HK-2 (cell line): ENCODE measurements at regions not wholly inside any gene's neighbourhood (a gene's known extent, or its start where the extent isn't known, plus 50 kb on each side); places are given as distances from the start of the nearest gene placed in this dataset.
A peak's percentile ranks its signal among the peaks of the same experiment; 100 is the strongest.

Experiments used
- DNase-seq: peaks from one replicate; pipeline ENCODE4 v3.0.0-alpha.2; 2018; ENCODE audit not compliant: unreplicated experiment

DNA sequence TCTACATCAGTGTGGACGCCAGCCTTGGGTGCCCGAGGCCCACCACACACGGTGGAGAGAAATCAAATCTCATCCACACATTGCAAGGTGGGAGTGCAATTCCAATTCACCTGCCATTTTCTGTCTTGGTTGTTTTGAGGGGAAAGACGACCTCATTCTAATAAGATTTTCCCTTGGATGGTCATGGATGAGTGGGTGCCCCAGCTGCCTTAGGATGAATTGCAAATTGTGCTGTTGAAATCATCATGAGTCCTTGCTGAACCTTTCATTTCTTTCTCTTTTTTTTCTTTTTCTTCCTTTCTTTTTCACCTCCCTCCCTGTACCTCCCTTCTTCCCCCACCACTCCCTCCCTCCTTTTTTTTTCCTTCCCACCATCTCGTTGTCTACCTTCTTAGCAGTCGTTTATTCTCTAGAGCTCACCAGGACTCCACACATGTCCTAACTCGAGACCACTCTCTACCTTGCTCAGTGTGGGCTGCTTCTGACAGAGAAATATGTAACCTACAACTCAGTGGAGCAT, 266.9 kb upstream of the NFE2L3 start:
- DNase-seq = no peak

DNA sequence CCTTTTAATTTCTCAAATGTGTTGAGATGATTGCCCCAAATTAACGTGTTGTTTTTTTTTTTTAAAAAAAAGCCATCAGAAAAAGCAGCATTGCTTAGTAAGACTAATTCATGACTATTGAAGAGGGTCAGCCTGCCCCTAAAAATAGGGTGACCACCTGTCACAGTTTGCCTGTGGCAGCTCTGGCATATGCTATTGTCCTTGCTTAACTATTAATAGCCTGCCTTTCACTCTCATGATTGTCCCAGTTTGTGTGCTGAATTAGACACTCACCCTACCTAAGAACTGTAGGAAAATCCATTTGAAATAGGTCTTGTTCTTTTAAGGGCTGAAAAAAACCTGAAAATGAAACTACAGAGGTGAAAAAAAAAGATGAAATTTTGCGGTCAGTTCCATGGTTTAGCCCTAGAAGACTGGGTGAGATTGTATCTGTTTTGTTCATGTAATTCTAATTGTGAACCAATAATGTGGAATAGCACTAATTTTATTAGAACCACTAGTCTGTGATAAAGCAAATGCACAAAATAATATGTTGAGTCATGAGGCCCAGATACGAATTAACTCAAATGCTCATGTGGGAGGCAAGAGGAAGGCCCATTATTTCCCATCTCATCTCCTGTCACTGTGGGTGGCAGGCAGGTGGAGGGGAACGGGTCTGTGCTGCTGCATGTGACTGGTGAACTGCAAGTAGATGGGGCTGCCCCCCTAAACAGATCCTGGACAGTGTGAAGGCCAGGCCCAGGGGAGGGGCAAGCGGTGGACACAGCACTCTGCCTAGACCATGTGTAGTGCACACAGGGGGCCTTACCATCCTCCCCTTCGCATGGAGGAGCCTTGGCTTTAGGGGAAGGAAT, 265.4 kb upstream of the NFE2L3 start:
- no peak for DNase-seq

DNA sequence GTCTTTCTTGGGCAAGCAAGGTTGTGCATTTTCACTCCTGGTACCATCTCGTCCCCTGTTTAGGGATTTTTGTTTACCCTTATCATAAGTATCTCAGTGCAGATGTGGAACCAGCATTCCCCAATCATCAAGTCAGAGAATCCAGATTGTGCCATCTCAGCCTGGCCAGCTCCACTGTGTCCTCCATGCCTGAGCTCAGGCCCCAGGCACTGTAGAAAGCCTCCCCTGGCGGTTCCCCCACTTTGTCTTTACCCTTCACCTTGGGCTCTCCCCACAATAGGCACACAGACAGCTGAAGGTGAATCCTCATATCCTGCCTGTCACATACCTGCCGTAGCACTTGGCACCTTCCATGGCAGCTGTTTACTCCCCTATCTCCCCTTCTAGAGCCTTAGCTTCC, 264.7 kb upstream of the NFE2L3 start:
- no peak for DNase-seq

DNA sequence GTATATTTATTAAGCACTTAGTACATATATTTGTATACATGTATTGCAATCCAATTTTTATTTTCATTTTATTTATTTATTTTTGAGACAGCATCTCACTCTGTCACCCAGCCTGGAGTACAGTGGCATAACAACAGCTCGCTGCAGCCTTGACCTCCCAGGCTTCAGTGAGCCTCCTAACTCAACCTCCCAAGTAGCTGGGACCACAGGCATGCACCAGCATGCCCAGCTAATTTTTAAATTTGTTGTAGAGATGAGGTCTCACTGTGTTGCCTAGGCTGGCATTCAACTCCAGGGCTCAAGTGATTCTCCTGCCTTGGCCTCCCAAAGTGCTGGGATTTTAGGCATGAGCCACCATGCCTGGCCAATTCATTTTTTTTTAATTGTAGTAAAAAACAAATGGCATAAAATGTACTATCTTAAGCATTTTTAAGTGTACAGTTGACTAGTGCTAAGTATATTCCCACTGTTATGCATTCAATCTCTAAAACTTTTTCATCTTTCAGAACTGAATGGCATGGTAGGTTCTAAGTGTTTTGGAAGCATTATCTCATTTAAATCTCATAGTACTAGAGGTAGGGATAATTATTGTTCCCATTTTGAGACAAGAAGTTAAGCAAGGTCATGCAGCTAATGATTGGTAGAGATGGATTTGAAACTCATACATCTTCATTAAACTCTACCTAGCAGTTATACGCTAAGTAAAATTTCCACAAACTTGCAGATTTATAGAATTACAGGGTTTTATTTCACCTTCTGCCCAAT, 264.0 kb upstream of the NFE2L3 start:
- DNase-seq = no peak

DNA sequence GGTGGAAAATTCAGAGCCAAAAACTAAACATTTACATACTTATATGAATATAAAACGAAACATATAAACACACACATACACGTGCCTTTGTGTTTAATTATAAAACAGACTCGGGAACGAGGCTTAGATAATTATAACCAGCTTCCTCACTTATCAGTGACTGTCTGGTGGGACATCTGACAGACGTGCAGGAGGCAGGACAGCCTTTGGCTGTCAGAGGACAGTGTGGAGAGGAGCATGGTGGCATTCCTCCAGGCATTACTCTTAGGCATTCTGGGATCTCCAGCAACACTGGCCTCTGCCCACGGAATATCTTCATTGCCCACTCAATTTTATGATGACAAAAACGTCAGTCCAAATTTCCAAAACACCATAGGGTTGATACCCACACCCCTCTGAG, 262.2 kb upstream of the NFE2L3 start:
- DNase-seq = no peak

DNA sequence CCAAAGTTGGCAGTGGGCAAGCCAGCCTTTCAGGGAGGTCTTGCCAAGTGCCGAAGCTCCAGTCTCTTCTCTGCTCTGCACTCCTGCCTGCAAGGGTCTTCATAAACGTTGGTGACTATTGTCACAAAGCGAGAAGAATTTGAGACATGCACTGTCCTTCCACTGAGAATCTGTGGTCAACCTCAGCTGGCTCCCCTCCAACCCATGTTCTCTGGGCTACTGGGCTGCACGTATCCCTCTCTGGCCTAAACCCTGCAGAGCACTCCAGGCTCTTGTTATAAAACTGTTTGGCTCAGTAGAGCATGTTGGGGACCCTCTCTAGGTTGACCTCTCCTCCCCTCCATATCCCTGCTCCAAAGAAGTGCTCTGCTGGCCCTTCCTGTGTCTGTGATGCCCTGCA, 260.4 kb upstream of the NFE2L3 start:
- no peak for DNase-seq

DNA sequence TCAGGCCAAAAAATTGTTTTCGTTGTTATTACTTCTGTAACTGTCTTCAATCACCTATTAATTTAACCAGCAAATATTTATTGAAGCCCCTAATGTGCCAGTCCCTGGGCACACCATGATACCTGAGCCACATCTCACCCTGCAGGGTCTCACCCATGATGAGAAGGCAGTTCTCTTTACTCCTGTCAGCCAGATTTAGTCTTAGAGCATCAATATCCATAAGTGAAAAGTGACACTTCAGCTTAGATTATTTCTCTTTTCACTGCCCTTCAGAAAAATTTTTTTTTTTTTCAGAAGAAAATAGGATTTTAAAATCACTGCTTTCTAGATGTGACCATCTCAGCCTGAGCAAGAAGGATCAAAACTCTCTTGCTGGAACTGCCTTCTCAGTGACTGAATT, 258.6 kb upstream of the NFE2L3 start:
- DNase-seq = no peak

DNA sequence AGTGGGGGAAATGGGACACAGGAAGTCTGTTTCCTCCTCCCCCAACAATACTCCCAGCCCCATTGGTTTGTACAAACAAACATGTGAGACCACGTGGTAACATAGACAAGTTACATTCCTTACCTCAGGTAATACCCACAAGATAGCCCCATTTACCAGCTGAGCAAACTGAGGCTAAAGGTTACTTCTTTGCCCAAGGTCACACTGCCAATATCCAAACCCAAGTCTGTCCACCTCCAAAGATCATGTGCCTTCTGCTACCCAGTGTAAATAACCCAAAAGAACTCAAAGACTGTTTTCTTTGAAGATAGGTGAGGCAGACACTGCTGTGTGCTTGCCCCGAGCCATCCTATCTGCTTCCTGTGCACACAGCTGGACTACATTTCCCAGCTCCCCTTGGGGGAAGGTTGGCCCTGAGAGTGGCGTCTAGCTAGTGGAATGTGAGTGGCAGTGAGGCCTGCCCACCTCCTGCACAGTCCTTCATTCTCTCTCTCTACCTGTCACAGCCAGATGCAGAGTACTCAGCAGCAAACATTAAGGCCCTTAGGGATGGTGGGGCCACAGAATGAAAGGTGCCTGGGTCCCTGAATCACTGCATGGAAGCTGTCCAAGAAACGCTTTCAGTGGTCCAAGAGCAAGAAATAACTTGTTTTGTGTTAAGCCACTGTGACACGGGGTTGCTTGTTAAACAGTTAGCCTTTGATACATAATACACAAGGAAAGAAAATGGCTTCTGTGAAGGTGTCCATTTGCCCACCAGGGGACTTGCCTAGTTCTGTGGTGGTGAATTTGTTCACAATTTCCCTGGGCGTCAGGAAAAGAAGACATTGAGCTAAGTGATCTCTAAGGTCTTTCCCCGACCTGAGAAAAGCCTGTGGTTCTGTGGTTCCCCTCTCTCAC, 257.7 kb upstream of the NFE2L3 start:
- peak; percentile 13 for DNase-seq

DNA sequence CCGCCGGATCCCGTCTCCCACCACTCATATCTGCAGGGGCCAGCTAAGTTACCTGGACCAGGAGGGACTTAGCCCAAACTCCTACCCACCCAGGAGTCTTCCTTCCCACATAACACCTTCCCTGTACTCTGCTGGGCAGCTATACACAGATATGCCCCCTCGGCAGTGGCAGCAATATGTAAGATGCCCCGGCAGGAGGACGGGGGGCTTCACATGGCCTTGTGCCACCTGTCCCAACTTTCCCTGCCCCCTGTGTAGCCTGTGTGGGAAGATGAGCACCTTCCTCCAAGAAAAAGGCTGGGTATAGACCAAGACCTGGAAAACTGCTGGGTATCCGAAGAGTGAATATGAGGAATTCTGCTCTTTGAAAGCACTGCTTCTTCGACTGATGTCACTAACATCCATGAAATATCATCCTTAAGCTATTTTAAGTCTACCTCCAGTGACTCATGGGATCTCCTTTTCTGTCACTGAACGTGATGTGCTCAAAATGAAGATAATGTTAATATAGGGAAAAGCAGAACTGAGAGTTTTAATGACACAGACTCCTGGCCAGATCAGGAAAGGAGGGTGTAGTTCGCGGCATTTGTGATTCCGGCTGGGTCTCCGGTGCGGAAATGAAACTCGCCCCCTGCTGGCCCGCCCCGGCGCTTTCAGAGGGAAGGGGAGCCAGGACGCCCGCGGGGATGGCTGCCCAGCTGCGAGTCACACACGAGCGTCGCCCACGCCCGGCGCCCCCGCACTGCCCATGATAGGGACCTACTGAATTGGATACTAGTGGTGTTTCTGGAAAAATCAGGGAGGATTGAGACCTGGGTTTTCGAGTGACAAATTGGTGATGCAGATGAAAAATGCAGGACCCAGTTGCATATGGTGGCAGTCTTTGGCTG, 256.9 kb upstream of the NFE2L3 start:
- no peak for DNase-seq

DNA sequence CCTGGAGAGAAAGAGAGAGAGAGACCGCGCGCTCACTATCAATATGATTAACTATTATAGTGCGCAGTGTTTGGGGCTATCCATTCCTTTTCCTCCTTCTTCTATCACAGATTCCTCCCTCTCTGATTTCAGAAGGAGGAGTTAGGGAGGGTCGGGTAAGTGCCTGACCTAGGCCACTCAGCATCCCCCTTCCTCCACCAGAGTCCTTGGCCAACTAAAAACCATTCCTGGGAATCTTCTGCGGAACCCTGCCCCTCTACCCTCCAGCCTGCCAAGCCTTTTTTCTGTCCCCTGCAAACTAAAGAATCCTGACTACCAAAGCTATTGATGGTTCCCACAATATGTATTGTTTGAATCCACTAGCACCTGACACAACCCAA, 256.2 kb upstream of the NFE2L3 start:
- DNase-seq = no peak

DNA sequence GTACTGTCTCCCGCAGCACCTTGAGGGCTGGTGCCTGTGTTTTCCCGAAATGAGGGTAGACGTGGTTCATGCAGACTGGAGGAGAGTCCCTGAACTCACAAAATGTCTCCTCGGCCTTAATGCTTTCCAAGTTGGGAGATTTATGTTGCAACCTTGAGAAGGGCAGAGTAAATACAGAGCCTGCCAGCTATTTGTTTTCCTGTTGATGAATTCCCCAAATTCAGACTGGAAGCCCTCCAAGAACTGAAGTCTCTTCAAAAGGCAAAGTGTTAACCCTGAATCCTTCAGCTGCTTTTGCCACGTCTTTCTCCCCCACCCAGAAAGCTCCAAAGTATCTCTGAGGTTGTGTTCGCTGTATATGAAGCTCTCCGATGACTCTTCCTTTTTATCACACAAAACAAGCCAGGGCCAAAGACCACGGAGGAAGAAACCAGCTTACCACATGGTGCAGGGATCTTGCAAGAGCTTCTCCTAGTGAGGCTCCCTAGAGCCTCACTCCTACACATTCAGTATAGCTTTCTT, 254.7 kb upstream of the NFE2L3 start:
- no peak for DNase-seq

DNA sequence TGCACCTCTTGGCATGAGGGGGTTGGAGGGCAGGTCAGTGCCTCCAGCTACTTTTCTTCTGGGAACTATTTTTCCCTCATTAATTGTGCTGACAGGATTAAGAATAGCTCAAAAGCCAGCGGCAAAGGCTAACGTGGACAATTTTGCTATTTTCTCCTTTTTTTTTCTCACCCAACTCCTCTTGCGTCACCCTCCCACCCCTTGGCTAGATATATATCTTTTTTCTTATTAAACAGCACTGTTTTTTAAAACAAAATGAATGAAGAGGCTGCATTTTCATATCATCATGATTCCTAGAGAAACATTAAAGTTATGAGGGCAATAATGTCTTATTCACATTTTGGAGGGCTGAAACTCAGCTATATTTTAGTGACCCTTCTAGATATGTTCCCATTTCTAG, 251.8 kb upstream of the NFE2L3 start:
- no peak for DNase-seq

DNA sequence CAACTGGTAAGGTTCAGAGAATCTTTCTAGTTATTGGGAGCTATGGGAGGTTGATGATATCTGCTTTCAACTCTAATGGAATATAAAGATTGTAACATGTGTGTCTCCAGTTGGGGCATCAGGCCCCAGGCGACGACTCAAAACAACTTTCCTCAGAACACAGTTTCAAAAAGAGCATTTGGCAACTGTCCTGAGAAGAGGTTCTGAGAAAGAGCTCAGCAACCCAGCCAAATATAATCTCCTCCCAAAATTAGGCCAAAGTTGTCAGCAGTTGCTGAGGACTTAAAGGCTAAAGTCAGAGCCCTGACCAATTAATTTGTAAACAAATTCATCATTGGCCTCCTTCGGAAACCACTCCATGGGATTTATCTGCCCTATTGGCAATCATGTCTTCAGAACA, 251.1 kb upstream of the NFE2L3 start:
- no peak for DNase-seq

DNA sequence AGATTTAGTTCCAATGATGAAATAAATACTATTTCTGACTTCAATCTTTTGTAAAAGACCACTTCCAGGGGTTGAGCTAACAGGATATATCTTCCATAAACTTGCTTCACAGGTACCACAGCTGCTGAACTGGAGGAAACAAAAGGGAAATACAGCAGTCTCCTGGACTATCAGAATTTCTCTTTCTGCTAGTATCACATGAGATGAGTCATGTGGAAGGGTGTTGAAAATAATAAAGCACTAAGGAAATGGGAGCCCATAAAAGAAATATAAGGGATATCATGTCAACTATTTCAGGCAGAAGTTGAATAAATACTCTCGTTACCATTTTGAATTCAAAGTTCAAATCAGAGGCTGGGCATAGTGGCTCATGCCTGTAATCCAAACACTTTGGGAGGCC, 250.3 kb upstream of the NFE2L3 start:
- DNase-seq = no peak

DNA sequence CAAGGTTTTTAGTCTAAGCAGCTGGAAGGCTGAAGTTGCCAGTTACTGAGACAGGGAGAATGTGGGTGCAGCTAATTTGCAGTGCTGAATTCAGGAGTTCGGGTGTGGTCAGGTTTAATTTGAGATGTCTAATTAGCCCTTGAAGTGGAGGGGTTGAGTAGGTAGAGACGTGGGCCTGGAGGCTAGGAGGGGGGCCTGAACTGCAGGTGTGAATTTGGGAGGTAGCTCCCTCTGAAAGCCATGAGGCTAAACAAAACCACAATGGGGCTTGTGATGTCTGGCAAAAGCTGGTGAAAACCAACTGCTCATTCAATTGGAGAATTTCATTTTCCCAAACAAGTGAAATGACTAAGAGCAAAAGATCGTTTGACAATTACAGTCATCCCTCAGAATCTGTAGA, 246.0 kb upstream of the NFE2L3 start:
- no peak for DNase-seq

DNA sequence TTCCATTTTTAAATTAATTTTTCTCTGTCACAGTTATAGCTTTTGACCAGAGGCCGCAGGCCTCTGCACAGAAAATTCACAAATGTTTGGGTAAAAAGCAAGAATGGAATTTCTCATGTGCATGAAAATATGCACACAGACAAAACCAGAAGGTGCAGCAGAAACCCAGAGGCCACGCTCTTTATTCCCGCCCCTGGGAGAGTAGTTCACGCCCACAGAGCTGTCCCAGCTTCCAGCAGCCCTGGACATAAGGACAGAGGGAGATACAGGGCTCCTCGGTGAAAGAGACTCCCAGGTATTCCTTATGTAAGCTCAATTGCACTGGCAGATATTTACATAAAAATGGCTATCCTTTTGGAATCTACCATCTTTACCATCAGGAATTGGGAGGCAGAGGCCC, 245.2 kb upstream of the NFE2L3 start:
- DNase-seq = no peak

DNA sequence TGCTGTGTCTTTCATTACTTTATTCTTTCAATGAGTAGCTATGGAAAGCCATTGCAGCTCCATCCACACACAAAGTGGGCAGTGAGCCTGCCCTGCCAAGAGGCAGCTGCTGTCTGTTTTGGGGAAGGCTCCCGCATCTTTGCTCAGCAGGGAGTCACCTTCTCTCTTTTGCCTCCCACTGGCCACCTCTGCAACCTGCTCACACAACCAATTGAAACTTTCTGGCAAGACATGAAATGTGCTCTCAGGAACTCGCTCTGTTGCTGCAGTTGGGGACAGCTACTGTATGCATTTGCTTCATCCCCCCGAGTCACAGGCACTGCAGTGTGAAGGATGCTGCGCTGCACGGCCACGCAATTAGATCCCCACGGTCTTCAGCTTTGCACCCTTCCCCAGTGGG, 244.8 kb upstream of the NFE2L3 start:
- DNase-seq = no peak

DNA sequence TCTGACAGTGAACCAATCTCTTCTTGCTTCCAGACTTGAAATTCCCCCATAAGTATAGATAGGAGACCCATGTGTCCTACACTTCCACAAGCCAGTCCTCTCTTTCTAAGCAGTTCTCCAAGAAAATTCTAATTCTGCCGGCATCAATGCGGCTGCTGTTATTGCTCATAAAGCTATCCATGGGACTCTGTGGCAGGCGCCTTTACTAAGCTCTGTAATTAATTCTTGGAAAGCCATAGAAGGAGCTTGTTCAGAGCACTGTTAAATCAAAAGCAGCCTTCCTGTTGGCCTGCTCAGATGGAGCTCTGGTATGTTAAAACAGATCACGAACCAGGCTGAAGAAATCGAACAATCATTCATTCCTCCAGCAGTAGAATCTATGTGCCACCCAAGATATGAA, 244.3 kb upstream of the NFE2L3 start:
- DNase-seq = no peak

DNA sequence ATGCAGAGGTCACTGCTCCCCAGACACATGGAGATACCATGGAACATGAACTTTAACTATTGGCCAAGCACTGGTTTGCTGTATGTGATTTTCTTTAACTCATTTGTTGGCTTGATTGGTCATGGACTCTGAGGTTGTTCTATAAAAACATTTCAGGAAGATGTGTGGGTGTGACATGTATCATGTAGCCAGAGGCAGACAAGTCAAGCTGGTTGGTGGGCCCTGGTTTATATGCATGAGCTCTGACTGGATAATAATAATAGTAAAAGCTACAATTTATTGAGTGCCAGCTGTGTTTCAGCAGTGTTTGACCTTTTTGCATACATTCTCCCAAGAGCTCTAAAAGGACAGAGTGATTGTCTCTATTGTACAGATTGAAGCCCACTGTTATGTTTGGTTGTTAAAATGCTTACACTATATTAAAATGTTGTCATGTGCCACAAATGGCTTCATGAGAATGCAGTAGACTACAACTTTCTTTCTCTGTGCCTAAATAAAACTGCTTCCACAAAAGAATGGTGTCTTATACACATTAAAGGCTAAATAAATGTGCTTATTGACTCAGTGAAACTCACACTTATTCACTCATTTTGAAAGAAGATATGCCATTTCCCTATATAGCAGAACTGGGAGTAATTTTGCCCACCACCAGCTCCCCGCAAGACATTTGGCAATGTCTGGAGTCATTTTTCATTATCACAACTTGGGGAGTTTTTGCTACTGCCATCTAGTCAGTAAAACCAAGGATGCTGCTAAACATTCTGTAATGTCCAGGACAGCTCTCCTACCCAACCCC, 243.6 kb upstream of the NFE2L3 start:
- no peak for DNase-seq
